ENCODE measurements at regions not wholly inside any gene's neighbourhood (a gene's known extent, or its start where the extent isn't known, plus 50 kb on each side); places are given as distances from the start of the nearest gene placed in this dataset.

DNA sequence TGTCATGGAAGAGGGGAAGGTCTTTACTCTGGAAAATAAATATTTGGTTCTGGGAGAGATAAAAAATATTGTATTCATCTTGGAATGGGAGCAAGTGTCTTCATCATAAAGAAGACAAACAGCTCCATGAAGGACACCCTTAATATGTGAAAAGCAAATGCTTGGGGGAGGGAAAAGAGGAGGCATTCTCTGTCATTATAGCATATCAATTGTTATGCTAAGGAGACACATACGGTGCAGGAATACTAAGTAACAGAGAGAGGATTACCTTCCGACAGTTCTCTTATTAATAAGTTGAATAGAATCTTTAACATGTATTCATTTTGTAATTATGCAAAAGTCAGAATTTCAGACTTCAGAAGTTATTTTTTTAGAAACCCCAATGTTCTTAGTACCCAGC, 634.4 kb downstream of the UTRN start:
- no peak for TF ChIP-seq CTCF (IDR thresholded peaks at IDR 0.05)
- TF ChIP-seq EZH2 (IDR thresholded peaks at IDR 0.05; ENCODE audit: borderline replicate concordance, insufficient read depth, low read depth, low read length, poor library complexity, severe bottlenecking): no peak
